ENCODE measurements at regions not wholly inside any gene's neighbourhood (a gene's known extent, or its start where the extent isn't known, plus 50 kb on each side); places are given as distances from the start of the nearest gene placed in this dataset.
"Not testable (repeated sequence)": the region's sequence is repeated elsewhere in the genome, so short reads cannot be mapped to it uniquely, and the experiment has no call there.

- ATAC-seq; intact Hi-C loops (cut with DNase I); DNase-seq (ENCODE audit: missing footprints): not testable (repeated sequence)
Observed at GRCh38 chr1:24268555-24268954, 50.6 kb upstream of the GRHL3 start.

GRCh38 chr1:24266998-24267397 is 52.2 kb upstream of the GRHL3 start:
- DNase-seq (ENCODE audit: missing footprints) (no peak), ATAC-seq (no peak)
- intact Hi-C loops (cut with DNase I), result no loop called here

- DNase-seq (ENCODE audit: missing footprints) (no peak), ATAC-seq (no peak)
- intact Hi-C loops (cut with DNase I), result no loop called here
Observed at GRCh38 chr1:24266398-24266941, 52.7 kb upstream of the GRHL3 start.

GRCh38 chr1:24263746-24264145 is 55.4 kb upstream of the GRHL3 start:
- no peak for ATAC-seq
- intact Hi-C loops (cut with DNase I), result no loop called here
- DNase-seq (ENCODE audit: missing footprints), result no peak

DNA sequence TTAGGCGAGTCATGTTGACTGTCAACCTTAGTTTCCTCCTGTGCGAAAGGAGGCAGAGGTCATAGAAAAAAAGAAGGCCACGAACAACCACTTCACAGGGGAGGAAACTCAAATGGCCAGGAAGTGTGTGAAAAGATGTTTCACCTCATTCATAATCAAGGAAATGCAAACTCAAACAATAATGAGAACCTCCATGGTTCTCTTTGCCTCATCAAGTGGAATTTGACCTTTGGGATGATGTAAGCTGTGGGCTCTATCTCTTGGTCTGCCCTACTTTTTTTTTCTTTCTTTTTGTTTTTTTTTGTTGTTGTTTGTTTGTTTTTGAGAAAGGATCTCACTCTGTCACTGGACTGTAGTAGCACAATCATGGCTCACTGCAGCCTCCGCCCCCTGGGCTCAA is 55.9 kb upstream of the GRHL3 start:
- ATAC-seq (no peak), DNase-seq (ENCODE audit: missing footprints) (no peak)
- intact Hi-C loops (cut with DNase I), result no loop called here

DNA sequence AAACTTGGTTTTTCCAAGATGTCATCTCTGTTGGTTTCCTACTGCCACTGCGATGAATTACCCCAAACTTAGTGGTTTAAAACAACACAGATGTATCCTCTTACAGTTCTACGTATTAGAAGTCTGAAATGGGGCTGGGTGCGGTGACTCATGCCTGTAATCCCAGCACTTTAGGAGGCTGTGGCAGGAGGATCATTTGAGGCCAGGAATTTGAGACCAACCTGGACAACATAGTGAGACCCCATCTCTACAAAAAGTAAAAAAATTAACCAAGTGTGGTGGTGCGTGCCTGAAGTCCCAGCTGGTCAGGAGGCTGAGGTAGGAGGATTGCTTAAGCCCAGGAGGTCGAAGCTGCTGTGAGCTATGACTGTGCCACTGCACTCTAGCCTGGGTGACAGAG is 57.2 kb upstream of the GRHL3 start:
- DNase-seq (ENCODE audit: missing footprints) (no peak), ATAC-seq (no peak)
- intact Hi-C loops (cut with DNase I), result no loop called here

DNA sequence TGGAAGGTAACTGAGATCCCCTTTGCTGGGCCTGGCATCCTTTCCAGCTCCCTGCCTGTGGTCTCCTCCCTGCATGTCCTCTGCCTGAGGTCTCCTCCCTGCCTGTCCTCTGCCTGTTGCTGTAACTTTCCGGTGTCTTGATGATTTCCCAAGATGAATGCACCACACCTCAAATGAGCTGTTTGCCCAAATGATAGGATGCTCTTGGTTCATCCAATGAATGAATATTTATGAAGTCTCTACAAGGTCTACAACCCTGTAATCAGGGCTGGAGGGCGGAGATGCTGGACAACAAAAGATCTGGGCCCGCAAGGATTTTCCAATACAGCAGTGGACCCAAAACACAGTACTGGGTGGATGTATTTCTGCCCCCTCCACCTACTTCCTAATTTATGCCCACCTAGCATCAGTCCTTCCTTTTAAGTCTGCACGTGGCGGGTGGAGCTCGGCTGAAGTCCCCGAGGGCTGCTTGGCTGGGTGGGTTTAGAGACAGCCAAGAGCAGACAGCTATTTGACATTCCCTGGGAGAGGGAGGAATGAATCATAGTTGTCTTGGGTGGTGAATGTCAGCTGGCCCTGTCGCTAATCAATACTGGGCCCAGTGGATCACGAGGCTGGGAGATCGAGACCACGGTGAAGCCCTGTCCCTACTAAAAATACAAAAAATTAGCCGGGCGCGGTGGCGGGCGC is 60.3 kb upstream of the GRHL3 start:
- no peak for DNase-seq (ENCODE audit: missing footprints)
- no peak for ATAC-seq
- intact Hi-C loops (cut with DNase I), result no loop called here

DNA sequence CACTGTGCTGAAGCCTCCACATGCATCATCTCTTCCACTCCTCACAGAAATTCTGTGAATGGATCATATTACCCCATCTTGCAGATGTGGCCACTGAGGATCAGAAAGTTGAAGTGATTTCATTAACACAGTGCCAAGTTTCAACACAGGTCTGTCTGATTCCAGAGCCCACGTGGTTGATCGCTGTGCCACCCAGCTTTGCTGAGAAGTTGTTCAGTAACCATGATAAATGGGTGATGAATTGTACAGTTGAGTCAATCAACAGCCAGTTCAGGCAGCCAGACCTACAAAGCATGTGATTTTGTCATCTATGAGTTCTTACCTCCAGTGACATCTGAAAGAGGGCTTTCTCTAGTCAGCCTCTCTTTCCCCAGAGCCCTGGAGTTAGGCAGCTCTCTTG is 61.8 kb upstream of the GRHL3 start:
- DNase-seq (ENCODE audit: missing footprints) (no peak), ATAC-seq (no peak)
- intact Hi-C loops (cut with DNase I), result no loop called here

DNA sequence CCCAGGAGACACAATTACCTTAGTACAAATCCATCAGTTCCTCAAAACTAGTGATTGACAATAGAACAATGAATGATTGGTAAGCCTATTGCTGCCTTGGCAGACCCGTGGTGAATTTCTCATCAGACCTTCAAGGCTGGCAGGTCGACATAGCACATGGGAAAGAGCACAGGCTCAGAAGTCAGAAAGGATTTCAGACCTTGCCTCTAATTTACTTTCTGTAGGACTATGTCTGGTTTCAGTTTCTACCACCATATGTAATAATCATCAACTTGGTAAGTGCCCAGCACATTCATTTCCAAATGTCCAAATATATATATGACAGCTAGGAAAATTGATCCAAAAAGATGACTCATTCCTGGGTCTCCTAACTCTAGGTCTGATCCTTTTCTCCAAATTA is 62.5 kb upstream of the GRHL3 start:
- ATAC-seq (no peak), DNase-seq (ENCODE audit: missing footprints) (no peak)
- intact Hi-C loops (cut with DNase I), result no loop called here

- no peak for ATAC-seq
- intact Hi-C loops (cut with DNase I), result no loop called here
- no peak for DNase-seq (ENCODE audit: missing footprints)
Observed at GRCh38 chr1:24255226-24255625, 63.9 kb upstream of the GRHL3 start.

DNA sequence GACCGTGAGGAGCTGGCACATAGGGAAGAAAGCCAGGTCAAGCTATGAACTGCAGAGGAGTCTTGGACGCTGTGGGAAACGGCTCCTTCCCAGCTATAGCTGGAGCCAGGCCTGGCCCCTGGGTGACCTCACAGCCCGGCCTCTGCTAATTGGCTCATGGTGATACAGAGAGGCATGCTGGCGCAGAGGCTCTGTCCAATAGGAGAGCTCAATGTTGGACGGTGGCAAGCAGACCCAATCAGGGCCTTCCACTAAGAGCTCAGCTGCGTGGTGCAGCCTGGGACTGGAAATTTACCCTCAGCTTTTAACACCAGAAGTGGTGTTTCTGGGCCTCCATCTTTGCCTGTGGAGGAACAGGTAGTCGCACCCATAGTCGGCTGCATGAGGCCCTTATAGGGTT is 64.4 kb upstream of the GRHL3 start:
- intact Hi-C loops (cut with DNase I), result no loop called here
- ATAC-seq (no peak), DNase-seq (ENCODE audit: missing footprints) (no peak)

DNA sequence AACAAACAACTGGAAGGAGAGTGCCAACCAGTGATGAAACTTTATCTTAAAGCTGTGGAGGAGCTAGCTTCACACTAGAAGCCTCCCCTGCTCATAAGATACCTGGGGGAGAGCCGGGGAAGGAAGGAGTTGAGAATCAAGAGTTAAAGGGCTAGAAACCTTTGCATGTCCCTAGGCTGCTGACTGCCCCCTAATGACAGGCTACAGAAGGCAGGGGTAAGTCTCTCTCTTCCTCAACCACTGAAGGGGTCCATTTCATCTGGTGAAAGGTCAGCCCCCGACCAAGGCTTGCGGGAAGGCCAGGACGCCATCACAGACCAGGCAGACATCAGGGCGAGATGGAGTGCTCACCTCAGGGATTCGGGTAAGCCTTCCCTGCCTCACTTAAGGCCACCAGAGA is 65.6 kb upstream of the GRHL3 start:
- ATAC-seq, result no peak
- intact Hi-C loops (cut with DNase I), result no loop called here
- DNase-seq (ENCODE audit: missing footprints), result no peak

- DNase-seq (ENCODE audit: missing footprints) (no peak), ATAC-seq (no peak)
- intact Hi-C loops (cut with DNase I), result no loop called here
Observed at GRCh38 chr1:24252185-24252780, 65.2 kb upstream of the IFNLR1 start.

DNA sequence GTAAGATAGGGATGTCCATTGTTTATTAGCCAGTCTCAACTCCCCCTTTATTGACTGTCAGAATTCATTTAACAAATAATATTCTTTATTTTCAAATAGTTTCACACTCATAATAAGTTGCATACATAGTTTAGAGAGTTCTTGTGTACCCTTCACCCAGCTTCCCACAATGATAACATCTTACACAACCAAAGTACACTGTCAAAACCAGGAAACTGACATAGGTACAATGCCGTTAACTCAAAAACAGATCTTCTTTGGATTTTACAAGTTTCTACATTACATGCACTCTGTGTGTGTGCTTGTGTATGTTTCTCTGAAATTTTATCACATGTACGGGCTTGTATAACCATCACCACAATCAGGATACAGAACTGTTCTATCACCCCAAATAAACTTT is 64.4 kb upstream of the IFNLR1 start:
- intact Hi-C loops (cut with DNase I), result no loop called here
- ATAC-seq (no peak), DNase-seq (ENCODE audit: missing footprints) (no peak)

- intact Hi-C loops (cut with DNase I), result no loop called here
- ATAC-seq, result no peak
Observed at GRCh38 chr1:24250791-24251190, 63.7 kb upstream of the IFNLR1 start.

GRCh38 chr1:24250224-24250623 is 63.1 kb upstream of the IFNLR1 start:
- DNase-seq (ENCODE audit: missing footprints) (no peak), ATAC-seq (no peak)
- intact Hi-C loops (cut with DNase I), result no loop called here

More at GRCh38 chr1:24250791-24251190, 63.7 kb upstream of the IFNLR1 start:
- DNase-seq (ENCODE audit: missing footprints), result no peak

DNA sequence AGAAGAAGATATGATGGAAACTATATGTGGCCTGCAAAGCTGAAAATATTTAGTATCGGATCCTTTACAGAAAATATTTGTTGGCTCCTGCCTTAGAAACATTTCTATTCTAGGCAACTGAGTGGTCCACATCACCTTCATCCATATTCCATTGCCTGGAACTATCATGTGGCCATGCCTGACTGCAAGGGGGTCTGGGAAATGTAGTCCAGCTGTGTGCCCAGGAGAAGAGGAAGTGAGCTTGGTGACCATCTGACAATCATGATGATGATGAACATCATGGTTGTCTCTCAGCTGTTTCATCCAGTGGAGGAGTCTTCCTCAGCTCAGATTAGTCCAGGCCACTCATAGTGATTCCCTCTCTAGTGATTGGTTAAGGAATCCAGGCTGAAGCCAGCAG is 61.8 kb upstream of the IFNLR1 start:
- intact Hi-C loops (cut with DNase I), result no loop called here
- no peak for ATAC-seq

DNA sequence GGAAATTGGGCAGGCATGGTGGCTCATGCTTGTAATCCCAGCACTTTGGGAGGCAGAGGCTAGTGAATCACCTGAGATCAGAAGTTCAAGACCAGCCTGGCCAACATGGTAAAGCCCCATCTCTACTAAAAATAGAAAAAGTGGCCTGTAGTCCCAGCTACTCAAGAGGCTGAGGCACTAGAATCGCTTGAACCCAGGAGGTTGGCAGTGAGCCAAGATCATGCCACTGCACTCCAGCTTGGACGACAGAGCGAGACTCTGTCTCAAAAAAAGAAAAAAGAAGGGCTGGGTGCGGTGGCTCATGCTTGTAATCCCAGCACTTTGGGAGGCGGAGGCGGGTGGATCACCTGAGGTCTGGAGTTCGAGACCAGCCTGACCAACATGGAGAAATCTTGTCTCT is 60.2 kb upstream of the IFNLR1 start:
- ATAC-seq; intact Hi-C loops (cut with DNase I): not testable (repeated sequence)

More for the DNA sequence above, 61.8 kb upstream of the IFNLR1 start:
- no peak for DNase-seq (ENCODE audit: missing footprints)

DNA sequence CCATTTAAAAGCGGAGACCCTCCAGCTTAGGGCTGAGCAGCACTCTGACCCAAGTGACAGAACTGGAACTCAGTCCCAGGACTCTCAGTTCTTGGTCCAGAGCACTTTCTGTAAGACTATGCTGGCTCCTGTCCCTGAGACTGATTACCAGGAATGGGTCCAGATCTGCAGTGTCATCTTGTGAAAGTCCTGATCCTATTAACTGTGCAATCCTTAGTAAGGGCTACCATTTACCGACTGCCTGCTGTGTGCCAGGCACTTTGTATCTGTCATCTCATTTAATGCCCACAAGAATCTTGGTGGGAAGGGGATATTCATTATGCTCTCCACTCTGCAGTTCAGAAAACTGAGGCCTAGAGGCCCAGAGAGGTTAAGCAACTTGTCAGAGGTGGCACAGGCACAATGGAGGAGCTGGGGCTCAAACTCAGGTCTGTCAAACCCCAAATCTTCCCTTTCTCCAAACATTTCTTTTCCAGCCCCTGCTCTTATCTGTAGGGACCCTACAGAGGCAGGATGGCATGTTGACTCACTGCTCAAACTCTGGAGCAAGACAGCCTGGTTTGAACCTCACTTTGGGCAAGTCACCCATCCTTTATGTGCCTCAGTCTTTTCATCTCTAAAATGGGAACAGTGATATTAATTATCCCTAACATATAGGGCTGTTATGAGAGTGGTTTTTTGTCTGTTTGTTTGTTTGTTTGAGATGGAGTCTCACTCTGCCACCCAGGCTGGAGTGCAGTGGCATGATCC is 57.6 kb upstream of the IFNLR1 start:
- ATAC-seq (no peak), DNase-seq (ENCODE audit: missing footprints) (no peak)
- intact Hi-C loops (cut with DNase I), result no loop called here

More for the DNA sequence above, 60.2 kb upstream of the IFNLR1 start:
- DNase-seq (ENCODE audit: missing footprints), result not testable (repeated sequence)

Measured in Right ventricle myocardium inferior (tissue), 1 donor.